ENCODE measurements at regions not wholly inside any gene's neighbourhood (a gene's known extent, or its start where the extent isn't known, plus 50 kb on each side); places are given as distances from the start of the nearest gene placed in this dataset.

GRCh38 chr1:190563230-190563629 lies 85.6 kb upstream of the BRINP3 start:
- Histone ChIP-seq H3K4me1 (ENCODE audit: control insufficient read depth, extremely low read depth, insufficient read depth, low read length) (no peaks in the 10 kb centered on the region), H3K27me3 (ENCODE audit: control insufficient read depth, insufficient read depth, low read length) (no peaks in the 10 kb centered on the region), H3K79me2 (ENCODE audit: control insufficient read depth, insufficient read depth, low read length) (no peaks in the 10 kb centered on the region), H3K27ac (ENCODE audit: insufficient read depth, low read length) (no peak overlapping the region), H3K4me2 (ENCODE audit: extremely low read depth, insufficient read depth, low read length) (no peak overlapping the region), H3K9me3 (ENCODE audit: control insufficient read depth, insufficient read depth, low read depth, low read length) (no peaks in the 10 kb centered on the region), H3K36me3 (ENCODE audit: control insufficient read depth, insufficient read depth, low read length) (no peaks in the 10 kb centered on the region), H4K20me1 (ENCODE audit: control insufficient read depth, extremely low read depth, insufficient read depth, low read length) (no peaks in the 10 kb centered on the region), H2AFZ (ENCODE audit: low read length) (no peak overlapping the region), H3K9ac (ENCODE audit: insufficient read depth, low read length) (no peak overlapping the region), H3K4me3 (replicated peaks in 1 of 4; ENCODE audit: control extremely low read depth in 1 of 4, insufficient read depth in 1 of 4, low read depth in 3 of 4, low read length in 4 of 4) (no peak overlapping the region)
- no peak for DNase-seq (ENCODE audit: low read depth in 2 of 2)
- TF ChIP-seq EZH2 (IDR thresholded peaks at IDR 0.05; ENCODE audit: low read length, missing control alignments) (no peak), CTCF (conservative IDR thresholded peaks at IDR 0.05 in 1 of 2, IDR thresholded peaks at IDR 0.05 in 1 of 2; ENCODE audit: low read depth in 1 of 2, low read length in 2 of 2) (no peak)

- Histone ChIP-seq H3K4me1 (ENCODE audit: control insufficient read depth, extremely low read depth, insufficient read depth, low read length) (no peaks in the 10 kb centered on the region), H3K4me2 (ENCODE audit: extremely low read depth, insufficient read depth, low read length) (no peak overlapping the region), H4K20me1 (ENCODE audit: control insufficient read depth, extremely low read depth, insufficient read depth, low read length) (no peaks in the 10 kb centered on the region), H2AFZ (ENCODE audit: low read length) (no peak overlapping the region), H3K9me3 (ENCODE audit: control insufficient read depth, insufficient read depth, low read depth, low read length) (no peaks in the 10 kb centered on the region), H3K27me3 (ENCODE audit: control insufficient read depth, insufficient read depth, low read length) (no peaks in the 10 kb centered on the region), H3K4me3 (replicated peaks in 1 of 4; ENCODE audit: control extremely low read depth in 1 of 4, insufficient read depth in 1 of 4, low read depth in 3 of 4, low read length in 4 of 4) (no peak overlapping the region), H3K79me2 (ENCODE audit: control insufficient read depth, insufficient read depth, low read length) (no peaks in the 10 kb centered on the region), H3K36me3 (ENCODE audit: control insufficient read depth, insufficient read depth, low read length) (no peaks in the 10 kb centered on the region), H3K9ac (ENCODE audit: insufficient read depth, low read length) (no peak overlapping the region), H3K27ac (ENCODE audit: insufficient read depth, low read length) (no peak overlapping the region)
- DNase-seq (ENCODE audit: low read depth in 2 of 2): peak in 1 of 2 donors; percentile 7
- no peak for TF ChIP-seq CTCF (conservative IDR thresholded peaks at IDR 0.05 in 1 of 2, IDR thresholded peaks at IDR 0.05 in 1 of 2; ENCODE audit: low read depth in 1 of 2, low read length in 2 of 2)
- no peak for TF ChIP-seq EZH2 (IDR thresholded peaks at IDR 0.05; ENCODE audit: low read length, missing control alignments)
These were observed 86.5 kb upstream of the BRINP3 start for GRCh38 chr1:190564117-190564516.

DNA sequence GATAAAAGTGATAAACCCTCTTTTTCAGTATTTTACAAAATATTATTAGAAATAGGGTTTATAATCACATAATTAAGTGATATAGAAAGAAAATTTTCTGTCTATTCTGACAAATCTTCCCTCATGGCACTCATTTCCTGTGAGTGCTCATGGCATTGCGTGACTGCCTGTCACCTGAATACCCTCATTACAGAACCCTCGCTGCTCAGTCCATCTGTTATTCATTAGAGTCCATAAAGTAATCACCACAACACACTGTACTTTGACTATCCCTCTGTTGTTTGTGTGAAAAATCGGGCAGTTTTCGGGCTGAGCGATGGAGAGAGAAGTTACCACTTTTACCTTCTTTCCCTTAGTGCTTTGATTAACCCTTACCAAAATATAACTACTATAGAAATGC lies 100.4 kb upstream of the BRINP3 start:
- no peak overlapping the region for H2AFZ ChIP-seq (ENCODE audit: low read length)
- no peaks in the 10 kb centered on the region for H4K20me1 ChIP-seq (ENCODE audit: control insufficient read depth, extremely low read depth, insufficient read depth, low read length)
- no peaks in the 10 kb centered on the region for H3K36me3 ChIP-seq (ENCODE audit: control insufficient read depth, insufficient read depth, low read length)
- no peaks in the 10 kb centered on the region for H3K27me3 ChIP-seq (ENCODE audit: control insufficient read depth, insufficient read depth, low read length)
- TF ChIP-seq EZH2 (IDR thresholded peaks at IDR 0.05; ENCODE audit: low read length, missing control alignments): no peak
- TF ChIP-seq CTCF (conservative IDR thresholded peaks at IDR 0.05 in 1 of 2, IDR thresholded peaks at IDR 0.05 in 1 of 2; ENCODE audit: low read depth in 1 of 2, low read length in 2 of 2): no peak
- no peak overlapping the region for H3K4me3 ChIP-seq (replicated peaks in 1 of 4; ENCODE audit: control extremely low read depth in 1 of 4, insufficient read depth in 1 of 4, low read depth in 3 of 4, low read length in 4 of 4)
- no peak overlapping the region for H3K27ac ChIP-seq (ENCODE audit: insufficient read depth, low read length)
- peak in 1 of 2 donors; percentile 2 for DNase-seq (ENCODE audit: low read depth in 2 of 2)
- no peak overlapping the region for H3K4me2 ChIP-seq (ENCODE audit: extremely low read depth, insufficient read depth, low read length)
- no peak overlapping the region for H3K9ac ChIP-seq (ENCODE audit: insufficient read depth, low read length)
- no peaks in the 10 kb centered on the region for H3K9me3 ChIP-seq (ENCODE audit: control insufficient read depth, insufficient read depth, low read depth, low read length)
- H3K4me1 ChIP-seq (ENCODE audit: control insufficient read depth, extremely low read depth, insufficient read depth, low read length): no peaks in the 10 kb centered on the region
- H3K79me2 ChIP-seq (ENCODE audit: control insufficient read depth, insufficient read depth, low read length): no peaks in the 10 kb centered on the region

All from fibroblast of lung (primary cell).